GOT3 (cell line): ENCODE measurements at regions not wholly inside any gene's neighbourhood (a gene's known extent, or its start where the extent isn't known, plus 50 kb on each side); places are given as distances from the start of the nearest gene placed in this dataset.

Experiments used
- DNase-seq: peaks from one replicate; lab custom pipeline; 2025; ENCODE audit warnings: mixed read lengths; lab: John Stamatoyannopoulos, UW

- no peak for DNase-seq
Measured at GRCh38 chr5:5062525-5063302, 77.4 kb upstream of the ADAMTS16 start.

- no peak for DNase-seq
Measured at GRCh38 chr5:5063533-5063953, 76.6 kb upstream of the ADAMTS16 start.

- no peak for DNase-seq
Measured at GRCh38 chr5:5065472-5065871, 74.7 kb upstream of the ADAMTS16 start.

GRCh38 chr5:5066276-5067186 lies 73.6 kb upstream of the ADAMTS16 start:
- no peak for DNase-seq

GRCh38 chr5:5069851-5070250 lies 70.3 kb upstream of the ADAMTS16 start:
- no peak for DNase-seq

- DNase-seq = no peak
Measured at GRCh38 chr5:5071554-5071953, 68.6 kb upstream of the ADAMTS16 start.

GRCh38 chr5:5077236-5077635 lies 62.9 kb upstream of the ADAMTS16 start:
- DNase-seq = no peak

GRCh38 chr5:5078009-5078897 lies 61.9 kb upstream of the ADAMTS16 start:
- DNase-seq = no peak

GRCh38 chr5:5079876-5080275 lies 60.3 kb upstream of the ADAMTS16 start:
- DNase-seq = no peak

GRCh38 chr5:5080790-5081189 lies 59.3 kb upstream of the ADAMTS16 start:
- DNase-seq = no peak

GRCh38 chr5:5085381-5085780 lies 54.7 kb upstream of the ADAMTS16 start:
- no peak for DNase-seq

GRCh38 chr5:5089895-5090649 lies 50.1 kb upstream of the ADAMTS16 start:
- no peak for DNase-seq
